ENCODE measurements at regions not wholly inside any gene's neighbourhood (a gene's known extent, or its start where the extent isn't known, plus 50 kb on each side); places are given as distances from the start of the nearest gene placed in this dataset.

- no peak overlapping the region for H3K4me3 ChIP-seq (ENCODE audit: low read length)
- H3K27me3 ChIP-seq (ENCODE audit: control insufficient read depth, insufficient read depth, low read length): no peaks in the 10 kb centered on the region
- no peak overlapping the region for H3K27ac ChIP-seq (ENCODE audit: low read length)
- H3K9me3 ChIP-seq (ENCODE audit: control insufficient read depth, low read depth, low read length): no peaks in the 10 kb centered on the region
- H3K9ac ChIP-seq (ENCODE audit: low read length): no peak overlapping the region
- H3K4me1 ChIP-seq (ENCODE audit: control insufficient read depth, low read depth, low read length): no peaks in the 10 kb centered on the region
- H3K36me3 ChIP-seq (ENCODE audit: control insufficient read depth, low read depth, low read length): no peaks in the 10 kb centered on the region
Observed at GRCh38 chr3:89974903-89975519, 867.6 kb downstream of the EPHA3 start.

GRCh38 chr3:89983449-89983848 is 876.0 kb downstream of the EPHA3 start:
- Histone ChIP-seq H3K4me3 (ENCODE audit: low read length) (no peak overlapping the region), H3K9ac (ENCODE audit: low read length) (no peak overlapping the region), H3K36me3 (ENCODE audit: control insufficient read depth, low read depth, low read length) (no peaks in the 10 kb centered on the region), H3K27me3 (ENCODE audit: control insufficient read depth, insufficient read depth, low read length) (no peaks in the 10 kb centered on the region), H3K4me1 (ENCODE audit: control insufficient read depth, low read depth, low read length) (no peaks in the 10 kb centered on the region), H3K27ac (ENCODE audit: low read length) (no peak overlapping the region), H3K9me3 (ENCODE audit: control insufficient read depth, low read depth, low read length) (no peaks in the 10 kb centered on the region)

- H3K27me3 ChIP-seq (ENCODE audit: control insufficient read depth, insufficient read depth, low read length): no peaks in the 10 kb centered on the region
- no peak overlapping the region for H3K27ac ChIP-seq (ENCODE audit: low read length)
- H3K36me3 ChIP-seq (ENCODE audit: control insufficient read depth, low read depth, low read length): no peaks in the 10 kb centered on the region
- H3K4me1 ChIP-seq (ENCODE audit: control insufficient read depth, low read depth, low read length): peaks cover 9% of the 10 kb centered on the region
- no peak overlapping the region for H3K9ac ChIP-seq (ENCODE audit: low read length)
- H3K9me3 ChIP-seq (ENCODE audit: control insufficient read depth, low read depth, low read length): no peaks in the 10 kb centered on the region
- no peak overlapping the region for H3K4me3 ChIP-seq (ENCODE audit: low read length)
Observed at GRCh38 chr3:90005281-90005847, 897.9 kb downstream of the EPHA3 start.

- Histone ChIP-seq H3K9me3 (ENCODE audit: control insufficient read depth, low read depth, low read length) (no peaks in the 10 kb centered on the region), H3K4me1 (ENCODE audit: control insufficient read depth, low read depth, low read length) (peaks cover 15% of the 10 kb centered on the region), H3K9ac (ENCODE audit: low read length) (no peak overlapping the region), H3K27ac (ENCODE audit: low read length) (no peak overlapping the region), H3K4me3 (ENCODE audit: low read length) (no peak overlapping the region), H3K36me3 (ENCODE audit: control insufficient read depth, low read depth, low read length) (no peaks in the 10 kb centered on the region), H3K27me3 (ENCODE audit: control insufficient read depth, insufficient read depth, low read length) (no peaks in the 10 kb centered on the region)
Observed at GRCh38 chr3:90007778-90008499, 900.5 kb downstream of the EPHA3 start.

GRCh38 chr3:90010341-90010740 is 902.9 kb downstream of the EPHA3 start:
- Histone ChIP-seq H3K4me1 (ENCODE audit: control insufficient read depth, low read depth, low read length) (peaks cover 14% of the 10 kb centered on the region), H3K9ac (ENCODE audit: low read length) (no peak overlapping the region), H3K36me3 (ENCODE audit: control insufficient read depth, low read depth, low read length) (no peaks in the 10 kb centered on the region), H3K27ac (ENCODE audit: low read length) (no peak overlapping the region), H3K27me3 (ENCODE audit: control insufficient read depth, insufficient read depth, low read length) (no peaks in the 10 kb centered on the region), H3K9me3 (ENCODE audit: control insufficient read depth, low read depth, low read length) (no peaks in the 10 kb centered on the region), H3K4me3 (ENCODE audit: low read length) (no peak overlapping the region)

- no peak overlapping the region for H3K27ac ChIP-seq (ENCODE audit: low read length)
- no peaks in the 10 kb centered on the region for H3K9me3 ChIP-seq (ENCODE audit: control insufficient read depth, low read depth, low read length)
- H3K36me3 ChIP-seq (ENCODE audit: control insufficient read depth, low read depth, low read length): no peaks in the 10 kb centered on the region
- H3K9ac ChIP-seq (ENCODE audit: low read length): no peak overlapping the region
- peaks cover 18% of the 10 kb centered on the region for H3K4me1 ChIP-seq (ENCODE audit: control insufficient read depth, low read depth, low read length)
- H3K4me3 ChIP-seq (ENCODE audit: low read length): no peak overlapping the region
- no peaks in the 10 kb centered on the region for H3K27me3 ChIP-seq (ENCODE audit: control insufficient read depth, insufficient read depth, low read length)
Observed at GRCh38 chr3:90011131-90011530, 903.7 kb downstream of the EPHA3 start.

- H3K4me1 ChIP-seq (ENCODE audit: control insufficient read depth, low read depth, low read length): peaks cover 19% of the 10 kb centered on the region
Observed at GRCh38 chr3:90011596-90011995, 904.2 kb downstream of the EPHA3 start.

GRCh38 chr3:90011996-90012395 is 904.6 kb downstream of the EPHA3 start:
- Histone ChIP-seq H3K4me1 (ENCODE audit: control insufficient read depth, low read depth, low read length) (peaks cover 19% of the 10 kb centered on the region), H3K4me3 (ENCODE audit: low read length) (no peak overlapping the region), H3K9ac (ENCODE audit: low read length) (no peak overlapping the region), H3K27ac (ENCODE audit: low read length) (no peak overlapping the region), H3K36me3 (ENCODE audit: control insufficient read depth, low read depth, low read length) (no peaks in the 10 kb centered on the region), H3K9me3 (ENCODE audit: control insufficient read depth, low read depth, low read length) (no peaks in the 10 kb centered on the region), H3K27me3 (ENCODE audit: control insufficient read depth, insufficient read depth, low read length) (no peaks in the 10 kb centered on the region)

More at GRCh38 chr3:90011596-90011995, 904.2 kb downstream of the EPHA3 start:
- Histone ChIP-seq H3K9ac (ENCODE audit: low read length) (no peak overlapping the region), H3K27ac (ENCODE audit: low read length) (no peak overlapping the region), H3K4me3 (ENCODE audit: low read length) (no peak overlapping the region), H3K27me3 (ENCODE audit: control insufficient read depth, insufficient read depth, low read length) (no peaks in the 10 kb centered on the region), H3K36me3 (ENCODE audit: control insufficient read depth, low read depth, low read length) (no peaks in the 10 kb centered on the region), H3K9me3 (ENCODE audit: control insufficient read depth, low read depth, low read length) (no peaks in the 10 kb centered on the region)

GRCh38 chr3:90015688-90016356 is 908.4 kb downstream of the EPHA3 start:
- no peaks in the 10 kb centered on the region for H3K9me3 ChIP-seq (ENCODE audit: control insufficient read depth, low read depth, low read length)
- no peak overlapping the region for H3K4me3 ChIP-seq (ENCODE audit: low read length)
- no peak overlapping the region for H3K27ac ChIP-seq (ENCODE audit: low read length)
- H3K27me3 ChIP-seq (ENCODE audit: control insufficient read depth, insufficient read depth, low read length): no peaks in the 10 kb centered on the region
- peaks cover 9% of the 10 kb centered on the region for H3K4me1 ChIP-seq (ENCODE audit: control insufficient read depth, low read depth, low read length)
- H3K9ac ChIP-seq (ENCODE audit: low read length): no peak overlapping the region
- H3K36me3 ChIP-seq (ENCODE audit: control insufficient read depth, low read depth, low read length): no peaks in the 10 kb centered on the region

- Histone ChIP-seq H3K4me3 (ENCODE audit: low read length) (no peak overlapping the region), H3K4me1 (ENCODE audit: control insufficient read depth, low read depth, low read length) (peaks cover 6% of the 10 kb centered on the region), H3K9ac (ENCODE audit: low read length) (no peak overlapping the region), H3K27me3 (ENCODE audit: control insufficient read depth, insufficient read depth, low read length) (no peaks in the 10 kb centered on the region), H3K27ac (ENCODE audit: low read length) (no peak overlapping the region), H3K9me3 (ENCODE audit: control insufficient read depth, low read depth, low read length) (no peaks in the 10 kb centered on the region), H3K36me3 (ENCODE audit: control insufficient read depth, low read depth, low read length) (no peaks in the 10 kb centered on the region)
Observed at GRCh38 chr3:90016555-90016954, 909.1 kb downstream of the EPHA3 start.

- Histone ChIP-seq H3K9me3 (ENCODE audit: control insufficient read depth, low read depth, low read length) (no peaks in the 10 kb centered on the region), H3K4me3 (ENCODE audit: low read length) (no peak overlapping the region), H3K27me3 (ENCODE audit: control insufficient read depth, insufficient read depth, low read length) (no peaks in the 10 kb centered on the region), H3K36me3 (ENCODE audit: control insufficient read depth, low read depth, low read length) (no peaks in the 10 kb centered on the region), H3K9ac (ENCODE audit: low read length) (no peak overlapping the region), H3K4me1 (ENCODE audit: control insufficient read depth, low read depth, low read length) (peaks cover 6% of the 10 kb centered on the region), H3K27ac (ENCODE audit: low read length) (no peak overlapping the region)
Observed at GRCh38 chr3:90018779-90019178, 911.4 kb downstream of the EPHA3 start.

Measured in iPS-18a (cell line).